UCSD-AML1 (cell line): ENCODE measurements at regions not wholly inside any gene's neighbourhood (a gene's known extent, or its start where the extent isn't known, plus 50 kb on each side); places are given as distances from the start of the nearest gene placed in this dataset.
"Not testable (repeated sequence)": the region's sequence is repeated elsewhere in the genome, so short reads cannot be mapped to it uniquely, and the experiment has no call there.

Experiments
- DNase-seq: peaks from one replicate; lab custom pipeline; 2025; ENCODE audit not compliant: unreplicated experiment; lab: John Stamatoyannopoulos, UW

- no peak for DNase-seq
Measured at GRCh38 chr7:131039836-131040235, 287.8 kb upstream of the MKLN1 start.

GRCh38 chr7:131040467-131040932, 287.2 kb upstream of the MKLN1 start:
- no peak for DNase-seq

- DNase-seq = not testable (repeated sequence)
Measured at GRCh38 chr7:131041012-131041695, 286.5 kb upstream of the MKLN1 start.

- no peak for DNase-seq
Measured at GRCh38 chr7:131042269-131043160, 285.2 kb upstream of the MKLN1 start.

GRCh38 chr7:131045526-131045925, 282.1 kb upstream of the MKLN1 start:
- DNase-seq = no peak

GRCh38 chr7:131046246-131046645, 281.4 kb upstream of the MKLN1 start:
- no peak for DNase-seq

- no peak for DNase-seq
Measured at GRCh38 chr7:131047651-131048304, 279.9 kb upstream of the MKLN1 start.

- no peak for DNase-seq
Measured at GRCh38 chr7:131051304-131051703, 276.4 kb upstream of the MKLN1 start.

GRCh38 chr7:131052285-131052904, 275.3 kb upstream of the MKLN1 start:
- DNase-seq = no peak

- DNase-seq = no peak
Measured at GRCh38 chr7:131056007-131056406, 271.7 kb upstream of the MKLN1 start.

- peak; percentile 7 for DNase-seq
Measured at GRCh38 chr7:131057015-131057793, 270.5 kb upstream of the MKLN1 start.

GRCh38 chr7:131057794-131058070, 269.9 kb upstream of the MKLN1 start:
- DNase-seq = no peak

- DNase-seq = not testable (repeated sequence)
Measured at GRCh38 chr7:131058561-131059288, 269.0 kb upstream of the MKLN1 start.

GRCh38 chr7:131059401-131059800, 268.3 kb upstream of the MKLN1 start:
- not testable (repeated sequence) for DNase-seq

- no peak for DNase-seq
Measured at GRCh38 chr7:131061158-131061557, 266.5 kb upstream of the MKLN1 start.

GRCh38 chr7:131061818-131062217, 265.9 kb upstream of the MKLN1 start:
- no peak for DNase-seq

GRCh38 chr7:131066635-131067034, 261.0 kb upstream of the MKLN1 start:
- DNase-seq = no peak

GRCh38 chr7:131067220-131067619, 260.5 kb upstream of the MKLN1 start:
- DNase-seq = no peak

GRCh38 chr7:131068604-131069021, 259.1 kb upstream of the MKLN1 start:
- DNase-seq = no peak
